ENCODE measurements at regions not wholly inside any gene's neighbourhood (a gene's known extent, or its start where the extent isn't known, plus 50 kb on each side); places are given as distances from the start of the nearest gene placed in this dataset.

- Histone ChIP-seq H3K9me2 (replicated peaks; ENCODE audit: insufficient read depth, low read length) (no peaks in the 10 kb centered on the region), H3K27ac (ENCODE audit: low read length) (no peak overlapping the region), H3K9me3 (replicated peaks; ENCODE audit: insufficient read depth, low read length) (no peaks in the 10 kb centered on the region), H3K36me3 (replicated peaks; ENCODE audit: insufficient read depth, low read length) (no peaks in the 10 kb centered on the region), H3K4me2 (ENCODE audit: low read depth, low read length) (no peak overlapping the region), H3F3A (ENCODE audit: insufficient read depth, low read length) (no peaks in the 10 kb centered on the region), H3K9ac (ENCODE audit: low read length) (no peak overlapping the region), H3K27me3 (replicated peaks; ENCODE audit: insufficient read depth, low read length) (no peaks in the 10 kb centered on the region), H2AFZ (ENCODE audit: low read length) (no peak overlapping the region), H3K4me3 (ENCODE audit: low read length) (no peak overlapping the region), H3K4me1 (ENCODE audit: low read length) (no peaks in the 10 kb centered on the region), H3K79me2 (ENCODE audit: low read length) (no peaks in the 10 kb centered on the region), H4K20me1 (ENCODE audit: insufficient read depth, low read length) (no peaks in the 10 kb centered on the region)
- TF ChIP-seq EZH2 (optimal IDR thresholded peaks at IDR 0.05; ENCODE audit: low read depth, low read length) (no peak), CTCF (IDR thresholded peaks at IDR 0.05; ENCODE audit: low read length) (no peak), EZH2phosphoT487 (IDR thresholded peaks at IDR 0.05; ENCODE audit: low read length) (no peak)
- no peak for DNase-seq
These were observed 199.7 kb upstream of the ASIC2 start for GRCh38 chr17:33492731-33493265.

GRCh38 chr17:33493566-33493965, 200.5 kb upstream of the ASIC2 start:
- Histone ChIP-seq H3K4me1 (ENCODE audit: low read length) (no peaks in the 10 kb centered on the region), H3K36me3 (replicated peaks; ENCODE audit: insufficient read depth, low read length) (no peaks in the 10 kb centered on the region), H3K9ac (ENCODE audit: low read length) (no peak overlapping the region), H3K4me3 (ENCODE audit: low read length) (no peak overlapping the region), H3K27me3 (replicated peaks; ENCODE audit: insufficient read depth, low read length) (no peaks in the 10 kb centered on the region), H2AFZ (ENCODE audit: low read length) (no peak overlapping the region), H4K20me1 (ENCODE audit: insufficient read depth, low read length) (no peaks in the 10 kb centered on the region), H3K4me2 (ENCODE audit: low read depth, low read length) (no peak overlapping the region), H3F3A (ENCODE audit: insufficient read depth, low read length) (no peaks in the 10 kb centered on the region), H3K9me2 (replicated peaks; ENCODE audit: insufficient read depth, low read length) (no peaks in the 10 kb centered on the region), H3K27ac (ENCODE audit: low read length) (no peak overlapping the region), H3K79me2 (ENCODE audit: low read length) (no peaks in the 10 kb centered on the region), H3K9me3 (replicated peaks; ENCODE audit: insufficient read depth, low read length) (no peaks in the 10 kb centered on the region)
- no peak for DNase-seq
- TF ChIP-seq CTCF (IDR thresholded peaks at IDR 0.05; ENCODE audit: low read length) = no peak
- no peak for TF ChIP-seq EZH2phosphoT487 (IDR thresholded peaks at IDR 0.05; ENCODE audit: low read length)
- TF ChIP-seq EZH2 (optimal IDR thresholded peaks at IDR 0.05; ENCODE audit: low read depth, low read length) = no peak

GRCh38 chr17:33494151-33494550, 201.1 kb upstream of the ASIC2 start:
- H2AFZ ChIP-seq (ENCODE audit: low read length) = no peak overlapping the region
- H3K4me2 ChIP-seq (ENCODE audit: low read depth, low read length) = no peak overlapping the region
- H3K9me3 ChIP-seq (replicated peaks; ENCODE audit: insufficient read depth, low read length) = no peaks in the 10 kb centered on the region
- no peaks in the 10 kb centered on the region for H3K27me3 ChIP-seq (replicated peaks; ENCODE audit: insufficient read depth, low read length)
- no peaks in the 10 kb centered on the region for H3K9me2 ChIP-seq (replicated peaks; ENCODE audit: insufficient read depth, low read length)
- H3F3A ChIP-seq (ENCODE audit: insufficient read depth, low read length) = no peaks in the 10 kb centered on the region
- DNase-seq = no peak
- no peaks in the 10 kb centered on the region for H3K4me1 ChIP-seq (ENCODE audit: low read length)
- H3K27ac ChIP-seq (ENCODE audit: low read length) = no peak overlapping the region
- no peak overlapping the region for H3K9ac ChIP-seq (ENCODE audit: low read length)
- H3K79me2 ChIP-seq (ENCODE audit: low read length) = no peaks in the 10 kb centered on the region
- TF ChIP-seq CTCF (IDR thresholded peaks at IDR 0.05; ENCODE audit: low read length) = no peak
- TF ChIP-seq EZH2 (optimal IDR thresholded peaks at IDR 0.05; ENCODE audit: low read depth, low read length) = no peak
- TF ChIP-seq EZH2phosphoT487 (IDR thresholded peaks at IDR 0.05; ENCODE audit: low read length) = no peak
- H3K4me3 ChIP-seq (ENCODE audit: low read length) = no peak overlapping the region
- no peaks in the 10 kb centered on the region for H4K20me1 ChIP-seq (ENCODE audit: insufficient read depth, low read length)
- no peaks in the 10 kb centered on the region for H3K36me3 ChIP-seq (replicated peaks; ENCODE audit: insufficient read depth, low read length)

All from MM.1S (cell line).